ENCODE measurements at regions not wholly inside any gene's neighbourhood (a gene's known extent, or its start where the extent isn't known, plus 50 kb on each side); places are given as distances from the start of the nearest gene placed in this dataset.

DNA sequence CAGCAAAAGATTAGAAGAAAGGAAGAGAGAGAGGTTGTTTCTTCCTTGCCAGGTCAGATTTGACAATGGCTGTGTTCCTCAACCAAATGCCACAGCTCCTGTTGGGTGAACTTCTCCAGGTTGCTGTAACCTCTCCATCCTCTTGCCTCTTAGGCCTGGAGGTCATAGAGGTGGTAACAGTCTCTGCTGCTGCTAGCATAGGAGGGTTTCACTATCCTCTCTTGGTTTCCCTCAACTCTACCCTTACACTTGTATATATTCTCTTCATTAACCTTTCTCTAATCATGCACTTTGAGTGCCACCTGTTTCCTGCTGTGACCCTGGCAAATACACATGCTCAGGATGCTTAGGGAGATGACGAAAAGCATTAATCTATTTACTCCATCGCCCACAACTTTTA, 67.7 kb upstream of the HIF1A start:
- no peak for DNase-seq

DNA sequence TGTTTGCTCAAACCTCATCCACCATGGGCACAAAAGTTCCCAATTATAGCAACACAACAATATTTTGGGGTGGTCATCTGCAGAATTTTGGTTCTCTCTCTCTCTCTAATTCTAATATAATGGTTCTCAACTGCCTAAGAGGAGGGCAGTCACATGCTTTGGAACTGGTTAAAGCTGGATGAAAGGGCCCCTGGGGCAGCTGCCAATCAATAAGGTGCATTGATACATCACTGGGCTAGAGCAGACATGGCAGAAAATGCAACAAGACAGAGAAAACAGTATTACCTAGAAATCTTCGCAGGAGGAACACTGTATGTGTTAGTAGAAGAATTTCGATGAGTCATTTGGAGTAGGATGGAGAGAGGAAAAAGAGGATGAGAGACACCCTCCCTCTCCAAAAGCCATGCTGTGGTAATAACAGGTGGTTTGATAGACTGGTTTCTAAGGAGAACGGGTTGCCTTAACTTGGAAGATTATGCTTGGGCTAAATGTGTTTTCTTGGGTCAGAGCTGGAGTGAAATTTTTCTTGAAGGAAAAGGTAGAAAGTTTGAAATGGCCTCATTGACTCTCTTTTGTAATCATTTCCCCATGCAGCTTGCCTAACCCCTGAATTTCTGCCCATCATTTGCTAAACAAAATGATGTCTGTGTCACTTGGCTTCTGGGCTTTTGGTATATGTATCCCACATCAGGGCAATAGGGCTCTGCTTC, 67.1 kb upstream of the HIF1A start:
- DNase-seq, result no peak

DNA sequence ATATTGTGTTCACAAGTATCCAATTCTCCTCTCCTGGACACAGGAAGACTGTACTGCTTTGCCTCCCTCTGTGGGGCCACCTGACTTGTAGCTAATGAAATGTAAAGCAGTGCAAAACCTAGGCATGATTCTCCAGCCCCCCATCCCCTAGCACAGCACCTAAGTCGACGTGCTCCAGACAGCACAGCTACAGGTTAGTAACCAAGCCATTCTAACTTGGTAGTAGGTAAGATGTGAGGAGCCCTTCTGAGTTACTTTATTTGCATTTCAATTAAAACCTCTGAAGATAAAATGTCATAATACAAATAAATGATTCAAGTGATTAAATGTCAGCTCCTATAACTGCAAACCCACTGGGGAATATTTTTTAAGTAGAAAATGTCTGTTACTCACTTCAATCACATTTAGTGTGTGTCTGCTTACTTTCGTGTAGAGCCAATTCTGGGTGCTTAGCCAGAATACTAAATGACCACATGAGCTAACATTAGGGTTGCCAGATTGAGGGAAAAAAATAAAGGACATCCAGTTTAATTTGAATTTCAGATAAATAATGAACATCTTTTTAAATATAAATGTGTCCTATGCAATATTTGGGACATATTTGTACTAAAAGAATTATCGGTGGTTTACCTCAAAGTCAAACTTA, 64.8 kb upstream of the HIF1A start:
- no peak for DNase-seq

DNA sequence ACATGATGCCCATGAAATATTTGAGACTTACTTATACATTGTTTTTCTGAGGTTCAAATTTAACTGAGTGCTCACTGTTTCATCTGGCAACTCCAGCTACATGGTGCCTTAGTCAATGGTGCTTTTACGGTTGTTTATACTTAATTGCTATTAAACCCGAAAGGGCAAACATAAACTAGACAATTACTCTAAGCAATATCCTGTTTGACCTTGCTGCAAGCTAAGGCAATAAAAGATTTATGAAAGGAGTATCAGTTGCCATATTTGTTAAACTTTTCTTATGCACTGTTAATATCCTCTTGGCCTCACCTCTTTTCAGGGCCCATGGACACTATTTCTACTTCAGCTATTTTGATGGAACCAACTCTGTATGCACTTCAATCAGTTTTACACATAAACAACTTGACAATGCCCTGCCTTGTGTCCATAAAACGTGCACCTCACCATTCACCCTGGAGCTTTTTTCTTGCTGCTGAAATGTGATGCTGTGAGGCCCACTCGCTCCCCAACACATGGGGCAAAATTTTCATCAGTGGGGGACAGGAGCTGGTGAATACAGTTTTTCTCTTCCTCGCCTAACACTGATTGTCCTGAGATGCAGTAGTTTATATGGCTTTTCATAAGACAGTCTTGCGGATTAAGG, 64.1 kb upstream of the HIF1A start:
- no peak for DNase-seq

DNA sequence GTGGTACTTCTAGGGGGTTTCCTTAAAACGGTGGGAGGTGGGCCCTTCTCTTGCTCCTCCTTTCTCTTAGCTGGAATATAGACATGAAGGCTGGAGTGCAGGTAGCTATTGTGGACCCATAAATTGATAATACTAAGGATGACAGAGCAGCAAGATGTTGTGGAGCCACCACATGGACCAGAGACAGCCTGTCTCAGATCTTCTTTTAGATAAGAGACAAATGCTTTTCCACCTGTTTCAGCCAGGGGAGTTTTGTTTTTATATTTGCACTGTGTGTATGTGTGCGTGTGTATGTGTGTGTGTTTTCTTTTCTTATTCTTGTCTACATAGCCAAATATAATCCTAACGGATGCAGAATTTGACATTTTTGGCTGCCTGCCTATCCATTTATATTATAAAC, 62.9 kb upstream of the HIF1A start:
- DNase-seq, result no peak

DNA sequence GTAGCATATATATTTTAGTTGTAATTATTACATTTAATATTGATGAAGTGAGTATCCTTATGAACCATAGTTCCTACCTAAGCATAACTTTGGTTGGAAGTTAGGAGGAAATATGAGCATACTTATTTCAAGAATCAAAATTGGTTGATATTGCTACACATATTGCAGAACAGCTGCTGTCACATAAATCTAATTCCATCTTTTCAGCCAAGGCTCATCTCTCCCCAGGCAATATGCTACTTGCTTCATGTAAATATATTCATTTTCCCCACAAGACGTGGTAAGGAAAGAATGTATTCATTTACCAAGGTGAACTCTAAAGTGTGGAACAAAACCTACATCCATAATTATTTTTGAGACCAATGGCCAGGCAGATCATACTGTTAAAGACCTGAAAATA, 62.5 kb upstream of the HIF1A start:
- no peak for DNase-seq

DNA sequence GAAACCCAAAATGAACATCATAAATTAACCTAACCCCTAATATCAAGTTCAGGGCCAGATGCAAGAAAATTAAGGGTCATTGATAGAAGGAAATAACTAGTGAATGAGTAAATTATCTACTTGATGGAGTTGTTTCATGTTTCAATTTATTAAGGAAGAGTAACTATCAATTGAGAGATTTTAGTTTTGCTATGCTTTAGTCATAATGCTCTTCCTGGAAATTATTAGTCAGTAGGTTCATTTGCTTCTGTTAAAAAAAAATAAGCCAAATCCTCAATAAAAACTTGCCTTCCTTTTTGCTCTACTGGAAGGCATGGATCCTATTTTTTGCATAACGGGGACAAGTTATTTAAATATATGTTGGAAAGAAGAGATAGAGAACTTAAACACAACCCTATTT, 59.0 kb upstream of the HIF1A start:
- DNase-seq, result no peak

DNA sequence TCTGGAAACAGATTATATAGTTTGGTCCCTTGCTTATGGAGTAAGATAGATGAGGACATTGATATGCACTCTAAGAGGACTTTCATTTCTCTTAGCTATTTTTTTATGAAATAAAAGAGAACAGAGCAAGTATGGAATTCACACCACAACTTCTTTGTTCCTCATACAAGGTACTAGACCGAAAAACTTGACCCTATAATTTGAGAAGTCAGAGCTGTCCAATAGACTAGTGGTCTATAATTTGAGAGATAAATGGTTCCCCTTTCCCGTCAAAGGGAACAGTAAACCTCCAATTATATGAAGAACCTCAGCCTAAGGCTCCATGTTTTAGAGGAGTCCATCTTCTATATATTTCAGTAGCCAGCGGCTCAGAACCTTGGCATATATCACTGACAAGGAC, 58.5 kb upstream of the HIF1A start:
- DNase-seq, result no peak

DNA sequence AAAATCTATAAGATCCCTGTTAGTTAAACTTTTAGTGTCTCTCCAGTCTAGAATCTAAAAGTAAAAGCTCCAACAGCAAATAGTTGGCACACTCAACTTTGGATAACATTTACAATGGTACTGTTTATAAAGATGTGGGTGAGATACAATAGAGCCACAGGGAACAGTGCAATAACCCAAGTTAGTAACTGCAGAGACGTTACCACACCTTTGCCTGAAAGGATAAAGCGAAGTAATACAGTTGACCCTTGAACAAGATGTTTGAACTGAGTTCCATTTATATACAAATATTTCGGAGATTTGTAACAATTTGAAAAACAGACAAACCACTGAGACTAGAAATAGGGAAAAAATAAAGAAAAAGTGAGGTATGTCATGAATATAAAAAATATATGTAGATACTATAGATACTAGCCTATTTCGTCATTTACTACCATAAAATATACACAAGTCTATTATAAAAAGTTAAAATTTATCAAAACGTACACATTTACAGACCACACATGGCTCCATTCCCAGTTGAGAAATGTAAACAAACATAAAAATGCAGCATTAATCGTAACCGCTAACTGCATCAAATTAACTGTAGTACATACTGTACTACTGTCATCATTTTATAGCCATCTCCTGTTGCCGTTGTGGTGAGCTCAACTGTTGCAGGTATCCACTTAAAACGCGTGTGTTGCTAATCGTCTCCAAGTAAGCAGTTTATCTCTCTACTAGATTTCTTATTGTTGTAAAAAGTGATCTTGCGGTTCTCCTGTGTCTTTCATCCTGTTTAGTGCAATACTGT, 56.5 kb upstream of the HIF1A start:
- no peak for DNase-seq

DNA sequence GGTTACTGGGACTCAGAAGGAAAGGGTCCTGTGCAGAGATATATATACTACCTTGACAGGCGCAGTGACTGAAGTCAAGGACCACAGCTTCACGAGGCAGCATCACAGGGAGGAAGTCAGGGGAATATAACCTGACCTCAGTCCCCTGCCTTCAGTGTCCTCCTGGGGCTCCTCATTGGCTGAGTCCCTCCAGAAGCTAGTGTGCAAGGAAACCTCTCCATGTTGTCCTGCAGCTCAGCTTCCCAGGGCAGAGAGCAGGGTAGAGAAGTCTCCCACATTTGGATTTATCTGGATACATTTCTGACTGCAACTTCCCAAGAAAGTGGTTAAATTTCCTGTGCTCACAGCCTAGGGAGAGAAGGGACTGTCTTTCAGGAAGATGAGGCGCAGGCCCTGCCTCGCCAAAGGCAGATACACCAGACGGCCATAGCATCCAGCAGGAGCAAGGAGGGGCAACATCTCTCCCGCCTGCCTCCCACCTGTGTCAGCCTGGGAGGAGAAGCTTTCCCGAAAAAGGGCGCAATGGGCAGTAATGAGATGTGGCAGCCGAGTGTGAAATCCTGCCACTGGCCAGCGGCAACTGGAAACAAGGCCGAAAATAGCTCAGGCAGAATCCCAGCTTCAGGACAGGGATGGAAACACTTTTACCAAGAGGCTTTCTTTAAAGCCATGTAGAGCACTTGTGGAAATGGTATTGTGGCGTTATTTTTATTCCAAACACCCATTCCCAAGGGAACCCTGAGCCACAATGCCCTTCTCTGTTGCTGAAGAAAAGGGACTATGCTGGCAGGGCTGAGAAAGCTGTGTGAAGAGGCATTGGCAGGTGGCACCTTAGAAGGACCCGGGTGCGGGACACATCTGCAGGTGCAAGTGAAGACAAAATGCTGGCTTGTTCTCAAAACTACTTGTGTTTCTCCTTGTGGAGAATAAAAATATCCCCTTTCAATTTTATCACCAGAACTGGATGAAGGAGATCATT, 54.9 kb upstream of the HIF1A start:
- no peak for DNase-seq

DNA sequence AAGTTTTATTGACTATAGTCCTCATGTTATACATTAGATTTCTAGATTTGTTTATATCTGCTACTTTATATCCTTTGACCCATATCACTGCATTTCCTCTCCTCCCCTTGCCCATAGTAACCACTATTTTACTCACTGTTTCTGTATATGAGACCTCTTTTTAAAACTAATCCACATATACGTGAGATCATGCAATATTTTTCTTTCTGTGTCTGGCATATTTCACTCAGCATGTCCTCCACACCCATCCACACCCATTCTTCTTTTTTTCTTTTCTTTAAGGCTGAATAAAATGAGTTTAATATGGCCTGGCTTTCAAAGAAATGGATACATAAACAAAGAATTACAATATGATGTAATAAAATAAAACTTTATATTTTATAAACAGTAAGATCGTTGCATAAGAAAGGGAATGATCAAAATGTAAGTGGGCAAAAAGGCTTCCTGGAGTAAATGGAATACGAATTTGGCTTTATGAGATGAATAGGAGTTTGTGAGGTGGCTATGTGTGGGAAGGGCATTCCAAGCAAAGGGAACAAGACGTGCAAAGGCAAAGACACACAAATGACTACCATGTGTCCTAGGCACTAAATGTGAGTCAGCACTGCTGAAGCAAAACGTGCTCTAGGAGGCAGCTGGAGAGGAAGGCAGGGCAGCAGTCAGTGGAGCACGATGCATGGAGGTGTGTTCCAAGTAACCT, 53.2 kb upstream of the HIF1A start:
- DNase-seq, result no peak

DNA sequence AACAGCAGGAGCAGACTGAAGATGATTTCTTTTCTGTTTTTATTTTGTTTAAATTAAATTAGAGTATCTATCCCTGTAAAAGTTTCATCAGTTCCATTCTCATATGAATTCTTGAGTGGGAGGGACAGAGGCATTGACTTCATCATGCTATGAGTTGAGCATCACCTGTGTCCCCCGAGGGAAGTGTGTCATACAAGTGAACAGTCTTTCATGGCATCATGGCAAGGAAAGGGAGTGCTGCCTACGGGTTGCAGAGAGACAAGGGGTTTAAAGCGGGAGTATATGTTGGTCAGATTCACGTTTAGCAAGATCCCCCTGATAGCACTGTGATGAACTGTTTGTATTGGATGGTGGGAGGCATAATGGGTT, 52.7 kb upstream of the HIF1A start:
- no peak for DNase-seq

DNA sequence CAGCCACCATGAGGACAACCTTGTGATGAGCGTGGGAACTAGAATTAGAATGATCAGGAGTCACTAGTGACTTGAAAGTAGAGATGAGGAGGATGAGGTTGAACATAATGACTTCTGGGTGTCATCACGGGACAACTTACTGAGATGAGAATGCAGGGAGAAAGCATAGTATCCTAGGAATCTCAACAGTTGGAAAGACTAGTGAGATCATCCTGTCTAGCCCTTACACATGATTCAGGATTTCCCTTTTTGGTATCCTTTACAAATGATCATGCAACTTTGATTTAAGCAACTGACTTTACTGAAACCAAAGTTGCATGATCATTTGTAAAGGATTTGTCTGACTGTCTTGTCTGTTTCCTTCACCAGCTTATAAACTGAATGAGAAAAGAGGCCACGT, 51.8 kb upstream of the HIF1A start:
- no peak for DNase-seq

DNA sequence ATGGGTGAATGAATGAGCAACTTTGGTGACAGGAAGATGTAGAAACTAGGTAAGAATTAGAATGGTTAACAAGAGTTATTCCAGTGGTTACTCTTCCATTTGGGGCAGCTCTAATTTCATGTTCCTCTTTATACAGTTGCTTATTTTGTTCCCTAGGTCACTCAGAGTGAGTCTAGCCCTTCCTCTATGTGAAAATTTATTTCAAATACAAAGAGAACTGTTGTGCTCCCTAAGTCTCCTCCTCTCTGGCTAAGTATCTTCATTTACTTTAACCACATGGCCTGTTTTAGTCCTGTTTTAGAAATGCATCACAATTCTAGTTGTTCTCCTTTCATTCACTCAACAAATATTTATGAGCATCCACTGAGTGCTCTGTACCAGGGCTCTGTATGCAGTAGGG, 51.1 kb upstream of the HIF1A start:
- DNase-seq, result no peak

DNA sequence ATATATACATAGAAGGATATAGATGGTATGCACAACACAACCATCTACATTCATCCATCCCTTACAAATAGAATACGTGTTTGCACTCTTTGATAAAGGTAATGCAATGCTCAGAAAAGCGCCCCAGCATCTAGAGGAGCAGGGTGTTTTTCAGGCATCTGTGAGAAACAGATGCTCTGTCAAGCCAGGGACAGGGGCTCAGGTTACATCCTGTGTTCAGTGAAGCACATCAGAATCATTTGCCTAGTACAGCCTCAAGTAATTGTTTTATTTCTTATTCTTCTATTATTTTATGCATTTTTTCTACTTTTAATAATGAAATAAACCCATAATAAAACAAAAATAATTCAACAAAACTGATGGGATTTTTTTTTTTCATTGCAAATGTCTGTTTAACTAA, 50.5 kb upstream of the HIF1A start:
- DNase-seq, result no peak

DNA sequence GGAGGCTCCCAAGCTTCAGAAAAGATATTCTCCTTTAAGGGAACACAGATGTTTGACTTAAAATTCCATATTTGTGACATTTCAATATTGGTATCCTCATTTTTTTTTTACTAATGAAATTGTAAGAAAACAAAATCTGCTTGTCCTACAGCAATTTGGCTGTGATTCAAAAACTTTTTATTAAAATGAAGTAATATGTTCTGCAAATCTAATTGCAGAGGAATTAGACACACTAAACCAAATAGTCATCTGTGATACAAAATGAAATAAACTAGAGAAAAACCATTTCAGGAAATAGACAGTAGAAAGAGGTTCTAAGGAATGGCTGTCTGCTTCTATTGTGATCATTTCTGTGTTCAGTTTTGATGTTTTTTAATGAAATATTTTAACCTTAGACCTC, 50.1 kb upstream of the HIF1A start:
- DNase-seq, result no peak

All from hindlimb muscle (tissue), 1 donor.